A673 (cell line): ENCODE measurements at regions not wholly inside any gene's neighbourhood (a gene's known extent, or its start where the extent isn't known, plus 50 kb on each side); places are given as distances from the start of the nearest gene placed in this dataset.

Experiments
- BruUV-seq: library from RNA; stranded (reverse); fragments of 400-500 nt; replicated peaks from 2 replicates; lab custom pipeline; 2021; lab: Mats Ljungman, UMichigan
- CTCF ChIA-PET: fragments of 300-600 bp; sonication (Branson Sonifier 250); formaldehyde crosslinking; loops from one replicate; lab custom pipeline; 2022; ENCODE audit warnings: antibody characterized with exemption; lab: Charles Lee
- POLR2A ChIA-PET: fragments of 300-600 bp; sonication (Branson Sonifier 250); formaldehyde crosslinking; loops from one replicate; lab custom pipeline; 2022; ENCODE audit warnings: antibody characterized with exemption; ENCODE audit not compliant: low non-redundant PET; lab: Charles Lee
- DNase-seq: peaks from one replicate; pipeline ENCODE4 v3.0.0-alpha.2; 2015; ENCODE audit warnings: low spot score
- H3K27ac ChIP-seq: fragments of 200-600 bp; sonication (generic); 2 replicates; pipeline ENCODE4 v1.5.1; 2016; ENCODE audit warnings: mixed run types, low read depth, mild to moderate bottlenecking, mixed read lengths, antibody characterized with exemption, low read length; ENCODE audit not compliant: poor library complexity, severe bottlenecking
- H3K27me3 ChIP-seq: fragments of 200-600 bp; sonication (generic); replicated peaks from 2 replicates; pipeline ENCODE4 v1.6.1; 2017; ENCODE audit warnings: mixed run types, low read depth, mild to moderate bottlenecking, mixed read lengths, antibody characterized with exemption, low read length; ENCODE audit not compliant: insufficient read depth, poor library complexity
- H3K36me3 ChIP-seq: fragments of 200-600 bp; sonication (generic); 2 replicates; pipeline ENCODE4 v1.6.1; 2016; ENCODE audit warnings: mixed run types, mild to moderate bottlenecking, mixed read lengths, antibody characterized with exemption, low read length; ENCODE audit not compliant: insufficient read depth, poor library complexity, severe bottlenecking
- H3K4me1 ChIP-seq: fragments of 200-600 bp; sonication (generic); 2 replicates; pipeline ENCODE4 v1.6.1; 2017; ENCODE audit warnings: mixed run types, mild to moderate bottlenecking, mixed read lengths, antibody characterized with exemption, low read length; ENCODE audit not compliant: insufficient read depth, poor library complexity, severe bottlenecking
- H3K4me3 ChIP-seq: fragments of 200-600 bp; sonication (generic); 2 replicates; pipeline ENCODE4 v1.5.1; 2016; ENCODE audit warnings: low read depth, mixed run types, mild to moderate bottlenecking, mixed read lengths, low read length; ENCODE audit not compliant: poor library complexity, severe bottlenecking
- H3K9me3 ChIP-seq: fragments of 200-600 bp; sonication (generic); 2 replicates; pipeline ENCODE4 v1.6.1; 2016; ENCODE audit warnings: mixed run types, low read depth, mild to moderate bottlenecking, mixed read lengths, antibody characterized with exemption, low read length; ENCODE audit not compliant: poor library complexity, severe bottlenecking
- EZH2 ChIP-seq: fragments of 200-600 bp; sonication (generic); IDR thresholded peaks from 2 replicates; pipeline ENCODE4 v1.6.1; 2017; ENCODE audit warnings: borderline replicate concordance, low read depth, mild to moderate bottlenecking, mixed read lengths, antibody characterized with exemption, low read length; ENCODE audit not compliant: poor library complexity, severe bottlenecking
- intact Hi-C: fragments of 100-400 bp; cut with micrococcal nuclease; formaldehyde crosslinking; loops from one replicate; pipeline ENCODE4 v1.10.0; 2022; ENCODE audit not compliant: unreplicated experiment
- TF ChIP-seq, protein P1 (sequence below): fragments of 300-800, 200-600 bp; sonication (generic); conservative IDR thresholded peaks from 2 replicates; pipeline ENCODE4 v1.5.1; 2017; ENCODE audit warnings: low read depth, mild to moderate bottlenecking, antibody characterized with exemption, low read length, moderate library complexity, mixed read lengths

DNA sequence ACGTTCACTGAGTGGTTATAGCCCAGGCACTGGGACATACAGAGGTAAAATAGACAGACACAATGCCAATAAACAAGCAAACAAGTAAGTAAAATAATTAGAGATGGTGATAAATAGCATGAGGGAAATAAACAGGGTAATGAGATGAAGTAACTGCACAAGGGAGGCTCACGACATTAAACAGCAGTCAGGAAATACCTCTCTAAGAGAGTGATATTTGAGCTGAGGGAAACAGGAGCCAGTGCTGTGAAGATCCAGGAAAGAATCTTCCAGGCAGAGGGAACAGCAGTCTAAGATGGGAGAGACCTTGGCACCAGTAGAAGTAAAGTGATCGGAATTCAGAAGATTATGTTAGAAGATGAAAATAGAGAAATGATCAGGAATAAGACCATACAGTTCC, 279.4 kb downstream of the HINT1 start:
- Histone ChIP-seq H3K27me3 (peaks cover 60% of the 10 kb centered on the region), H3K27ac (no peak overlapping the region), H3K36me3 (no peaks in the 10 kb centered on the region), H3K4me3 (no peak overlapping the region), H3K4me1 (no peaks in the 10 kb centered on the region), H3K9me3 (no peaks in the 10 kb centered on the region)
- DNase-seq, result no peak
- CTCF ChIA-PET, result no interaction called here
- intact Hi-C loops, result no loop called here
- BruUV-seq, result no TSS peak
- TF ChIP-seq EZH2, result no peak
- TF ChIP-seq, protein P1, sequence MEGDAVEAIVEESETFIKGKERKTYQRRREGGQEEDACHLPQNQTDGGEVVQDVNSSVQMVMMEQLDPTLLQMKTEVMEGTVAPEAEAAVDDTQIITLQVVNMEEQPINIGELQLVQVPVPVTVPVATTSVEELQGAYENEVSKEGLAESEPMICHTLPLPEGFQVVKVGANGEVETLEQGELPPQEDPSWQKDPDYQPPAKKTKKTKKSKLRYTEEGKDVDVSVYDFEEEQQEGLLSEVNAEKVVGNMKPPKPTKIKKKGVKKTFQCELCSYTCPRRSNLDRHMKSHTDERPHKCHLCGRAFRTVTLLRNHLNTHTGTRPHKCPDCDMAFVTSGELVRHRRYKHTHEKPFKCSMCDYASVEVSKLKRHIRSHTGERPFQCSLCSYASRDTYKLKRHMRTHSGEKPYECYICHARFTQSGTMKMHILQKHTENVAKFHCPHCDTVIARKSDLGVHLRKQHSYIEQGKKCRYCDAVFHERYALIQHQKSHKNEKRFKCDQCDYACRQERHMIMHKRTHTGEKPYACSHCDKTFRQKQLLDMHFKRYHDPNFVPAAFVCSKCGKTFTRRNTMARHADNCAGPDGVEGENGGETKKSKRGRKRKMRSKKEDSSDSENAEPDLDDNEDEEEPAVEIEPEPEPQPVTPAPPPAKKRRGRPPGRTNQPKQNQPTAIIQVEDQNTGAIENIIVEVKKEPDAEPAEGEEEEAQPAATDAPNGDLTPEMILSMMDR, result no peak
- POLR2A ChIA-PET, result no interaction called here

DNA sequence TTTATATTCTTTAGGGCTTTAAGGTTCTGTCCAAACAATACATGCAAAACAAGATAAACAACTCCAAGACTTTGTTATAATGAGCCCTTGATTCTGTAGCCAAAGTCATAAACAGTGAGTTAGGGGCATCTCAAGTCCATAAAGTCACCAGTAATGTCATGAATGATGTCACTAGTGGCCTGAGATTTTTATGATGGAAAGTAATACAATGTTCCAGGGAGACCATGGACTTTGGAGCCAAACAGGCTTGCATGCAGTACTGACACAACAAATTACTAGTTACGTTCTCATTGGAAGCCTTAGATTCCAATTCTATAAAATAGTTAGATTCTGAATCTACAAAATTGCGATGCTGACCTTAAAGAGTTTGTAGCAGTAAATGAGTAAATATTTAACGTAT, 280.0 kb downstream of the HINT1 start:
- no peaks in the 10 kb centered on the region for H3K36me3 ChIP-seq
- H3K27ac ChIP-seq, result no peak overlapping the region
- no peak overlapping the region for H3K4me3 ChIP-seq
- TF ChIP-seq EZH2, result no peak
- TF ChIP-seq, protein P1, result no peak
- no peaks in the 10 kb centered on the region for H3K9me3 ChIP-seq
- no peaks in the 10 kb centered on the region for H3K4me1 ChIP-seq
- CTCF ChIA-PET, result no interaction called here
- DNase-seq, result no peak
- POLR2A ChIA-PET, result no interaction called here
- BruUV-seq, result no TSS peak
- peaks cover 60% of the 10 kb centered on the region for H3K27me3 ChIP-seq
- intact Hi-C loops, result no loop called here

DNA sequence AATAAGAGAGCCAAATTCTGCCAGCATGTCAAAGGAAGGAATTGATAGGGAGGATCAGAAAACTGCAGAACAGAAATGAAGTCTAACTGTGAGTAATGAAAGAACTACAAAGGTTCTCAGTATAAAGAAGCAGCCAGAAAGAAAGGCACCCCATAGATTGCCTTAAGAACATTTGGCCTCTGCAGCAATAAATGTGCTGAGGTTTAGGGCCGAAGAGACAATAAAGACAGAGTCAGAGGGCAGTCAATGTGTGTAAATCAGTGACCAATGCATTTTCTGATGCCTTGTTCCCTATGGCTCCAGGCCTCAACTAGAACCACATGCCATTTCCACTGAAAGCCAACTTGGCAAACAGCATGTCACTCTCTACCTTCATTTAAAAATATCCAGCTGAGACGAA, 281.0 kb downstream of the HINT1 start:
- Histone ChIP-seq H3K4me1 (no peaks in the 10 kb centered on the region), H3K4me3 (no peak overlapping the region), H3K27ac (no peak overlapping the region), H3K27me3 (peaks cover 57% of the 10 kb centered on the region), H3K9me3 (no peaks in the 10 kb centered on the region), H3K36me3 (no peaks in the 10 kb centered on the region)
- ChIA-PET POLR2A (no interaction called here), CTCF (no interaction called here)
- DNase-seq, result no peak
- BruUV-seq, result no TSS peak
- intact Hi-C loops, result no loop called here
- TF ChIP-seq EZH2, result no peak
- TF ChIP-seq, protein P1, result no peak
